ENCODE measurements at regions not wholly inside any gene's neighbourhood (a gene's known extent, or its start where the extent isn't known, plus 50 kb on each side); places are given as distances from the start of the nearest gene placed in this dataset.

- TF ChIP-seq EZH2 (IDR thresholded peaks at IDR 0.05; ENCODE audit: borderline replicate concordance, insufficient read depth, low read length, poor library complexity, severe bottlenecking) (no peak), TAF1 (IDR thresholded peaks at IDR 0.05; ENCODE audit: low read depth) (no peak), SMC3 (conservative IDR thresholded peaks at IDR 0.05; ENCODE audit: poor library complexity) (no peak), CTCF (IDR thresholded peaks at IDR 0.05; ENCODE audit: poor library complexity, severe bottlenecking) (no peak), EP300 (conservative IDR thresholded peaks at IDR 0.05; ENCODE audit: poor library complexity, severe bottlenecking) (no peak), REST (IDR thresholded peaks at IDR 0.05; ENCODE audit: borderline replicate concordance) (no peak), RAD21 (conservative IDR thresholded peaks at IDR 0.05) (no peak), POLR2AphosphoS5 (IDR thresholded peaks at IDR 0.05) (no peak), MXI1 (conservative IDR thresholded peaks at IDR 0.05; ENCODE audit: poor library complexity, severe bottlenecking) (no peak)
- H3K79me2 ChIP-seq (replicated peaks; ENCODE audit: insufficient read depth, low read length): no peaks in the 10 kb centered on the region
- H4K20me1 ChIP-seq (ENCODE audit: insufficient read depth): no peaks in the 10 kb centered on the region
- no peaks in the 10 kb centered on the region for H3K36me3 ChIP-seq (ENCODE audit: insufficient read depth, low read length)
- H3K9me3 ChIP-seq (ENCODE audit: low read length): no peaks in the 10 kb centered on the region
- no peaks in the 10 kb centered on the region for H3F3A ChIP-seq (ENCODE audit: insufficient read depth, low read length, poor library complexity, severe bottlenecking)
- H3K4me2 ChIP-seq (ENCODE audit: low read length): no peak overlapping the region
- no peak overlapping the region for H2AFZ ChIP-seq (ENCODE audit: low read depth, low read length)
- no peaks in the 10 kb centered on the region for H3K27me3 ChIP-seq (ENCODE audit: insufficient read depth, low read depth, low read length)
- no peak overlapping the region for H3K27ac ChIP-seq (ENCODE audit: low read length)
- H3K9ac ChIP-seq (ENCODE audit: low read length): no peak overlapping the region
- H3K9me2 ChIP-seq (ENCODE audit: insufficient read depth, low read length): no peaks in the 10 kb centered on the region
- H3K4me3 ChIP-seq (ENCODE audit: low read length): no peak overlapping the region
Observed at GRCh38 chr2:208847651-208848050, 441.1 kb downstream of the PTH2R start.

- Histone ChIP-seq H3K27ac (ENCODE audit: low read length) (no peak overlapping the region), H4K20me1 (ENCODE audit: insufficient read depth) (no peaks in the 10 kb centered on the region), H3K79me2 (replicated peaks; ENCODE audit: insufficient read depth, low read length) (no peaks in the 10 kb centered on the region), H3K9me3 (ENCODE audit: low read length) (no peaks in the 10 kb centered on the region), H3K4me3 (ENCODE audit: low read length) (no peak overlapping the region), H2AFZ (ENCODE audit: low read depth, low read length) (no peak overlapping the region), H3K9ac (ENCODE audit: low read length) (no peak overlapping the region), H3K36me3 (ENCODE audit: insufficient read depth, low read length) (no peaks in the 10 kb centered on the region), H3K4me2 (ENCODE audit: low read length) (no peak overlapping the region), H3K9me2 (ENCODE audit: insufficient read depth, low read length) (no peaks in the 10 kb centered on the region), H3K27me3 (ENCODE audit: insufficient read depth, low read depth, low read length) (no peaks in the 10 kb centered on the region), H3F3A (ENCODE audit: insufficient read depth, low read length, poor library complexity, severe bottlenecking) (no peaks in the 10 kb centered on the region)
- TF ChIP-seq CTCF (IDR thresholded peaks at IDR 0.05; ENCODE audit: poor library complexity, severe bottlenecking) (no peak), REST (IDR thresholded peaks at IDR 0.05; ENCODE audit: borderline replicate concordance) (no peak)
Observed at GRCh38 chr2:208854717-208855116, 448.1 kb downstream of the PTH2R start.
